GM23338 (cell line): ENCODE measurements at regions not wholly inside any gene's neighbourhood (a gene's known extent, or its start where the extent isn't known, plus 50 kb on each side); places are given as distances from the start of the nearest gene placed in this dataset.

Source experiments
- ATAC-seq: fragments of 200-7000 bp; cut with Tn5 transposase; 3 replicates; pipeline ENCODE4 v1.9.1; 2020
- DNase-seq: peaks from one replicate; pipeline ENCODE4 v3.0.0-alpha.2; 2015; ENCODE audit warnings: low spot score
- H2AFZ ChIP-seq: fragments of 200-600 bp; sonication (generic); 2 replicates; pipeline ENCODE4 v1.8.0; 2016; ENCODE audit warnings: antibody characterized with exemption, mild to moderate bottlenecking, moderate library complexity
- H3F3A ChIP-seq: fragments of 200-600 bp; sonication (generic); replicated peaks from 2 replicates; pipeline ENCODE4 v1.8.0; 2017; ENCODE audit warnings: antibody characterized with exemption, mixed run types, low read depth
- H3K27ac ChIP-seq: fragments of 200-600 bp; sonication (generic); 2 replicates; pipeline ENCODE4 v1.6.1; 2016; ENCODE audit warnings: low read depth
- H3K27me3 ChIP-seq: fragments of 200-600 bp; sonication (generic); 2 replicates; pipeline ENCODE4 v1.8.0; 2016; ENCODE audit warnings: mild to moderate bottlenecking, mixed run types, moderate library complexity; ENCODE audit not compliant: insufficient read depth
- H3K36me3 ChIP-seq: fragments of 200-600 bp; sonication (generic); 2 replicates; pipeline ENCODE4 v1.8.0; 2016; ENCODE audit warnings: mild to moderate bottlenecking; ENCODE audit not compliant: insufficient read depth
- H3K4me1 ChIP-seq: fragments of 200-600 bp; sonication (generic); 2 replicates; pipeline ENCODE4 v1.8.0; 2016; ENCODE audit warnings: mild to moderate bottlenecking, moderate library complexity; ENCODE audit not compliant: insufficient read depth
- H3K4me2 ChIP-seq: fragments of 200-600 bp; sonication (generic); 2 replicates; pipeline ENCODE4 v1.7.1; 2017; ENCODE audit warnings: mixed run types
- H3K4me3 ChIP-seq: fragments of 200-600 bp; sonication (generic); 2 replicates; pipeline ENCODE4 v1.6.1; 2016; ENCODE audit warnings: mixed run types
- H3K79me2 ChIP-seq: fragments of 200-600 bp; sonication (generic); replicated peaks from 2 replicates; pipeline ENCODE4 v1.8.0; 2017; ENCODE audit warnings: mild to moderate bottlenecking; ENCODE audit not compliant: insufficient read depth
- H3K9me2 ChIP-seq: fragments of 200-600 bp; sonication (generic); 2 replicates; pipeline ENCODE4 v1.8.0; 2017; ENCODE audit not compliant: insufficient read depth
- H4K20me1 ChIP-seq: fragments of 200-600 bp; sonication (generic); replicated peaks from 2 replicates; pipeline ENCODE4 v1.8.0; 2017; ENCODE audit warnings: mild to moderate bottlenecking; ENCODE audit not compliant: insufficient read depth
- H3K27ac Mint-ChIP-seq: 2 replicates; pipeline ENCODE4 v1.8.0; 2020; ENCODE audit warnings: inconsistent platforms, mild to moderate bottlenecking, moderate library complexity, mixed read lengths
- H3K27me3 Mint-ChIP-seq: 3 replicates; pipeline ENCODE4 v1.8.0; 2022; ENCODE audit warnings: low read depth, mild to moderate bottlenecking, moderate library complexity, mixed read lengths, inconsistent platforms; ENCODE audit not compliant: insufficient read depth, poor library complexity
- H3K36me3 Mint-ChIP-seq: 3 replicates; pipeline ENCODE4 v1.8.0; 2021; ENCODE audit warnings: low read depth, mild to moderate bottlenecking, inconsistent platforms, moderate library complexity, mixed read lengths
- H3K4me1 Mint-ChIP-seq: 3 replicates; pipeline ENCODE4 v1.8.0; 2020; ENCODE audit warnings: mild to moderate bottlenecking, inconsistent platforms, mixed read lengths
- H3K4me3 Mint-ChIP-seq: 3 replicates; pipeline ENCODE4 v1.8.0; 2021; ENCODE audit warnings: moderate library complexity, mild to moderate bottlenecking, inconsistent platforms, mixed read lengths
- H3K9me3 Mint-ChIP-seq: 3 replicates; pipeline ENCODE4 v1.8.0; 2020; ENCODE audit warnings: moderate library complexity, mild to moderate bottlenecking, inconsistent platforms, mixed read lengths
- CREB1 ChIP-seq: fragments of 250-450 bp; sonication (Bioruptor Pico); IDR thresholded peaks from 2 replicates; pipeline ENCODE4 v1.5.0; 2020; ENCODE audit warnings: low read depth, mild to moderate bottlenecking, moderate library complexity
- CTCF ChIP-seq, 2 experiments: fragments of 200-600 bp in 1 of 2; sonication (generic) in 1 of 2; conservative IDR thresholded peaks; 2 replicates each; pipeline versions ENCODE4 v1.5.1 to v1.6.1; 2016 to 2017; ENCODE audit warnings: antibody characterized with exemption in 2 of 2, low read depth in 2 of 2, mild to moderate bottlenecking in 2 of 2, moderate library complexity in 1 of 2
- EZH2 ChIP-seq: fragments of 200-600 bp; sonication (generic); IDR thresholded peaks from one replicate; pipeline ENCODE4 v1.8.0; 2017; ENCODE audit warnings: antibody characterized with exemption, mild to moderate bottlenecking, low read depth; ENCODE audit not compliant: unreplicated experiment
- EZH2phosphoT487 ChIP-seq: fragments of 200-600 bp; sonication (generic); IDR thresholded peaks from one replicate; pipeline ENCODE4 v1.8.1; 2018; ENCODE audit warnings: antibody characterized with exemption; ENCODE audit not compliant: unreplicated experiment
- JUNB ChIP-seq: IDR thresholded peaks from one replicate; pipeline ENCODE4 v1.6.1; 2016; ENCODE audit warnings: antibody characterized with exemption; ENCODE audit not compliant: unreplicated experiment
- NANOG ChIP-seq: IDR thresholded peaks from 2 replicates; pipeline ENCODE4 v1.6.1; 2016; ENCODE audit warnings: antibody characterized with exemption, borderline replicate concordance
- POLR2AphosphoS5 ChIP-seq: IDR thresholded peaks from 2 replicates; pipeline ENCODE4 v1.6.1; 2016; ENCODE audit warnings: antibody characterized with exemption, low read depth
- STAT1 ChIP-seq: IDR thresholded peaks from one replicate; pipeline ENCODE4 v1.6.1; 2016; ENCODE audit warnings: antibody characterized with exemption; ENCODE audit not compliant: unreplicated experiment
- ZNF114 ChIP-seq: fragments of 250-450 bp; sonication (Bioruptor Pico); IDR thresholded peaks from 2 replicates; pipeline ENCODE4 v1.5.0; 2020; ENCODE audit warnings: mild to moderate bottlenecking, moderate library complexity
- ZNF331 ChIP-seq: fragments of 250-450 bp; sonication (Bioruptor Pico); IDR thresholded peaks from 2 replicates; pipeline ENCODE4 v1.5.0; 2020; ENCODE audit warnings: low read depth, mild to moderate bottlenecking, moderate library complexity
- ZNF462 ChIP-seq: fragments of 250-450 bp; sonication (Bioruptor Pico); IDR thresholded peaks from 2 replicates; pipeline ENCODE4 v1.5.0; 2020; ENCODE audit warnings: mild to moderate bottlenecking, moderate library complexity

GRCh38 chr4:182190306-182190705 is 52.9 kb upstream of the TENM3 start:
- Mint-ChIP-seq H3K27ac (no peak overlapping the region), H3K9me3 (no peaks in the 10 kb centered on the region), H3K4me1 (peaks cover 22% of the 10 kb centered on the region), H3K36me3 (no peaks in the 10 kb centered on the region), H3K4me3 (no peak overlapping the region), H3K27me3 (peaks cover 2% of the 10 kb centered on the region)
- TF ChIP-seq CREB1 = no peak
- Histone ChIP-seq H3K4me2 (no peak overlapping the region), H4K20me1 (no peaks in the 10 kb centered on the region), H3K27ac (0 out of 2 replicates have a peak overlapping the region, but pooled peaks have one; percentile 29), H3K9me2 (no peaks in the 10 kb centered on the region), H3K4me3 (no peak overlapping the region), H3K27me3 (no peaks in the 10 kb centered on the region), H2AFZ (no peak overlapping the region), H3K36me3 (no peaks in the 10 kb centered on the region), H3K79me2 (no peaks in the 10 kb centered on the region), H3K4me1 (0 out of 2 replicates have a peak, but pooled peaks cover 5% of the 10 kb centered on the region), H3F3A (no peaks in the 10 kb centered on the region)
- DNase-seq = no peak
- no peak for ATAC-seq

GRCh38 chr4:182192511-182193181 is 50.6 kb upstream of the TENM3 start:
- no peak overlapping the region for H3K4me3 ChIP-seq
- H2AFZ ChIP-seq = no peak overlapping the region
- no peaks in the 10 kb centered on the region for H3F3A ChIP-seq
- peaks cover 2% of the 10 kb centered on the region for H3K27me3 Mint-ChIP-seq
- no peaks in the 10 kb centered on the region for H3K27me3 ChIP-seq
- H3K79me2 ChIP-seq = no peaks in the 10 kb centered on the region
- no peak for DNase-seq
- 0 out of 2 replicates have a peak, but pooled peaks cover 5% of the 10 kb centered on the region for H3K4me1 ChIP-seq
- H3K9me3 Mint-ChIP-seq = no peaks in the 10 kb centered on the region
- H3K9me2 ChIP-seq = no peaks in the 10 kb centered on the region
- H4K20me1 ChIP-seq = no peaks in the 10 kb centered on the region
- no peak overlapping the region for H3K4me2 ChIP-seq
- H3K27ac Mint-ChIP-seq = peak overlapping the region; percentile 14; the same call in 1 of the 2 replicates
- no peak overlapping the region for H3K4me3 Mint-ChIP-seq
- H3K36me3 ChIP-seq = no peaks in the 10 kb centered on the region
- no peak for ATAC-seq
- no peak overlapping the region for H3K27ac ChIP-seq
- H3K36me3 Mint-ChIP-seq = no peaks in the 10 kb centered on the region
- peaks cover 28% of the 10 kb centered on the region for H3K4me1 Mint-ChIP-seq
- TF ChIP-seq POLR2AphosphoS5 = no peak
- no peak for TF ChIP-seq CTCF (conservative IDR thresholded peaks at IDR 0.05; ENCODE audit: low read depth in 2 of 2)
- TF ChIP-seq JUNB = no peak
- no peak for TF ChIP-seq ZNF114 (CRISPR knock-in tag)
- TF ChIP-seq CREB1 = no peak
- TF ChIP-seq ZNF331 (CRISPR knock-in tag) = no peak
- no peak for TF ChIP-seq NANOG
- TF ChIP-seq STAT1 = no peak
- no peak for TF ChIP-seq ZNF462
- TF ChIP-seq EZH2phosphoT487 = no peak
- no peak for TF ChIP-seq EZH2
